HG03439 (cell line): ENCODE measurements at regions not wholly inside any gene's neighbourhood (a gene's known extent, or its start where the extent isn't known, plus 50 kb on each side); places are given as distances from the start of the nearest gene placed in this dataset.

Experiments used
- ATAC-seq: cut with Tn5 transposase; IDR thresholded peaks from one replicate; pipeline ENCODE4 v1.9.1; 2021; ENCODE audit warnings: mild to moderate bottlenecking, moderate library complexity; ENCODE audit not compliant: unreplicated experiment

- ATAC-seq = peak; percentile 78
Measured at GRCh38 chr6:166106076-166106686, 61.5 kb downstream of the TBXT start.

GRCh38 chr6:166105341-166106075 is 62.1 kb downstream of the TBXT start:
- no peak for ATAC-seq

- no peak for ATAC-seq
Measured at GRCh38 chr6:166104872-166105271, 62.8 kb downstream of the TBXT start.

GRCh38 chr6:166104107-166104506 is 63.5 kb downstream of the TBXT start:
- no peak for ATAC-seq

- ATAC-seq = no peak
Measured at GRCh38 chr6:166101819-166102419, 65.7 kb downstream of the TBXT start.

DNA sequence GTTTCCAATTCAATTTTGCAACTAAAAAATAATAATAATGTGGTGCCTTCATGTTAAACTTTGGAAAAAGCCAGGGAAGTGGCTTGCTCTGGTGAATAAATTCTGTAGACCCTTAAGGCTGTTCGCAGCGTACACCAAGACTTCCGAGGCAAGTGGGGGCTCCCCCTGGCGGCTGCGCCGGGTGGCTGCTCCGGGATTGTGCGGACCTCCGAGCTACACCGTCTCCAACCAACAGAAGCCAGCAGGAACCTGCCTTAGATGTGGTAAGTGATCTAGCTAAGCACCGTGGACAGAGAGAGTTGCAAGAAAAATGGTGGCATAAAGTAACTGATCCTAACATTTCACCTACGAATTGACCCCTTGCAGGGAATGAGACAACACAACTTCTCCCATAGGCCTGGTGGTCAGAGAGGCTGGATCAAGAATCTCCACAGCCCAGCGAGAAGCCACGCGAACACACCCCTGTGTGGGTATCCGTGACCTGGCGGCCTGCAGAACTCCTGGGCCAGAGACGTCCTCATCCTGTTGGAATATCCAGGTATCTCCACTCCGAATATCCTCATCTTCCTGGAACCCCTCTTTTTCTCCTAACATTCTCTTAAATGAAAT is 69.6 kb downstream of the TBXT start:
- no peak for ATAC-seq

- ATAC-seq = no peak
Measured at GRCh38 chr6:166087852-166088251, 79.8 kb downstream of the TBXT start.

DNA sequence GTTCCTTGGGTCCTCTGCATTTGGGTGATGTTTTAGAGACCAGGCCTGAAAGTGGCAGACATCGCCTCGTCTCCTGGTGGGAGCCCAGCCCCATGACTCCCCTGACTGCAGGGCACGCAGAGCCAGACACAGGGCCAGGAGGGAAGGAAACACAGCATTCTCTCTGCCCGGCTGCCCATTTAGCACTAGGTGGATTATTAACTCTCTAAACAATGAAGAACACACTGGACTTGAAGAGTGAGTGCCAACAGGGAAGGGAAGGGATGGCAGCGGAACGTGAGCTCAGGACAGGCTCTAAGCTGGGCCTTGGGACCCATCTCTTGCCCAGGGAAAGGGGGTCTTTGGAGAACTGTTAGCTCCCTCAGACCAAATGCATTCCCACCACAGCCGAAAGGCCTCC is 80.4 kb downstream of the TBXT start:
- ATAC-seq = no peak

GRCh38 chr6:166085500-166085899 is 82.2 kb downstream of the TBXT start:
- no peak for ATAC-seq

DNA sequence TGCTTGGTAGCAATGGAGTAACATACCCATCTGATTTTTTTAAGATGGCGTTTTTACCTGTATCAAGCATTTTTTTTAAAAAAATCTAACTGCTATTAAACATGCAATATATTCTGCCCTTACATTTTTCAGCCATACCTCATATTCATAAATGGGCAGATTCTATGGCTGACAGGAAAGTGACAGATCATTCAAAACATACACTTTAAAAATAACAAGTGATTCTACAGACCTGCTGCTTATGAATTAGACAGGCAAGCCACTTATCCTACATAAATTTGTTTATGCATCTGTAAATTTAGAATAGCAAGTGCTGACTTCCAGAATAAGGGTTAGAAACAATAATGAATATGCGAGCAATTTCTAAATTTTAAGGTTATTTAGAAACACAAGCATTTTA is 82.7 kb downstream of the TBXT start:
- ATAC-seq = no peak

GRCh38 chr6:166079841-166080240 is 87.8 kb downstream of the TBXT start:
- ATAC-seq = no peak

GRCh38 chr6:166078294-166078693 is 89.4 kb downstream of the TBXT start:
- ATAC-seq = no peak

- no peak for ATAC-seq
Measured at GRCh38 chr6:166076625-166077024, 91.0 kb downstream of the TBXT start.

DNA sequence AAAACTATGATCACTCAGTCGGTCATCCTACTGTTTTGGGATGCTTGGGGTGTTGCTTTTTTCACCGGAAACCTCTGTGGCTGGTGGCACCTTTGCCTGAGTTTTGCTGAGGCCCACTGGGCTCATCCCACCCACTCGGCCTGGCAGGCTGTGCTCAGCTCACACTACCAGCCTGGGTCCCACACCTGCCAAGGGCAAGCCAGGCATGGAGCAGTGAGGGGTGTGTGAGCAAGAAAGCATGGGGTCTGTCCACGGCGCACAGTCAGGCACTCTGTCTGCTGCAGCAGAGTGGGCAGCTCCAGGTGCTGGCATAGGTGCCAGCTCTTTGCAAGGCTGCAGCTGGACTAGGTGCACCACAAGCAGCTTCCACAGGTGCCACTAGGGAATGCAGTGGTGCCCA is 91.7 kb downstream of the TBXT start:
- ATAC-seq = no peak

DNA sequence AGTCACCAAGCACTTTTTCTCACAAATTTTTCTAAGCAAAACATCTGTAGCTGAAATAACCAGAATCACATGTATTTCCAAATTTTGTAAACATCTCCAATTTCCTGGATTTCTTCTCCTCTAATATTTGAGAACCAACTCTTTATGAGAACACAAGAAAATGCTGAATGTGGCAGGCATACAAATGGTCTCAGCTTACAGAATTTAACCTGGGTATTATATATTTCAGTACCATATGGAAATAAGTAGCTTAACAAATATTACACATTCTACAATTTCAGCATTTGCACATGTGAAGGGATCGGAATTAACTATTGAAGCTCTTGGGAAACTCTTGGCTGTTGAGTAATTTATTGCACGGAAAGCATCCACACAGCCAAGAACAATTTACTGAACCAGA is 92.5 kb downstream of the TBXT start:
- ATAC-seq = no peak

DNA sequence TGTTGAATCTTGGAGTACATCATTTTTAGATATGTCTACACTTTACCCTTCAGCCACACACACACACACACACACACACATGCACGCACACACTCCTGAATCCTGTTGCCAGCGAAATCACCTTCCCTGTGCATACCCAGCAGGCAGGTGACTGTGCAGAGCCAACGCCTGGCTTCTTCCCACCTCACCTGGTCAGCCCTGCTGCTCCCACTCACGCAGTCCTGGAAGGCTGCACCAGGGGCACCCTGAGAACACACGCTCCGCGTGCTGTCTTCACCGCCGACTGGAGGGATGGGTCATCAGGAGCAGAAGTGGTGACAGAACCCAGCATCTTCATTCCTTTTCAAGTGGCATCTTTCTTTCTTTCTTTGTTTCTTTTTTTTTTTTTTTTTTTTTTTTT is 94.6 kb downstream of the TBXT start:
- no peak for ATAC-seq

DNA sequence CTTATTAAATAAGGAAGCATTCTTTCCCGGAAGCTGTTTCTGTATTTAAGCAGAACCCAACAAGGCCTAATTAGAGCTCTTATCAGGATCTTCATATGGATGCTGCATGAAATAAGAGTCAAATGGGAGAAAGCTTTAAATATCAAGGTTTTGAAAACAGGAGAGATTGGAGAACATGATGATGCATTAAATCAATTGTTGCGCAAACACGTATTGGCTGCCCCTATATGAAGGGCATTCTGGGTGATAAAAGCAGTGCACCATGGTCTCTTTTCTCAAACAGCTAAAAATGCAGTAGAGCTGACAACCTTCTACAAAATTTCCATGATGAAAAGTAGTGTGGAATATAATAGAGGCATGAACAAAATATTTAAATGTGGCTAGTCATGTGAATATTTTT is 98.9 kb downstream of the TBXT start:
- ATAC-seq = no peak

DNA sequence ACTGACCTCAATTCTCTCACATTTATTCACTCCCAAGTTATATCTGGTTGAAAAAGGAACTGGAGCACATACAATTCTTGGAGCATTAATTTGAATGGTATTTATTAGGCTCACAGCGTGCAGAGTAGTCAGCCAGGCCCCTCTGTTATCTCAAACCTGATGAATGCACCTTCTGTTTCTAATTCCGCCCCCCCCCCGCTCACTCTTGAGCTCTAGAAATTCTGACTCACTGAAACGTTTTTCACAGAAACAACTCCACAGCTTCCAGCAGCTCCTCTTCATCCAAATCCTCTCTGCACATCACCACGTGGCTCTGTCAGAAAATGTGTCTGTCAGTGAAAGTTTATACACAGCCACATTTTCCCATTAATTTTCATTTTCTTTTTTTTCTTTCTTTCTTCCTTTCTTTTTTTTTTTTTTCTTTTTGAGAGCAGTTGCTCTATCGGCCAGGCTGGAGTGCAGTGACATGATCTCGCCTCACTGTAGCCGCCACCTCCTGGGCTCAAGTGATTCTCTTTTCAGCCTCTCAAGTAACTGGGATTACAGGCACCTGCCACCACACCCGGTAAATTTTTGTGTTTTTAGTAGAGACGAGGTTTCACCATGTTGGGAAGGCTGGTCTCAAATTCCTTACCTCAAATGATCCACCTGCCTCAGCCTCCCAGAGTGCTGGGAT is 109.4 kb downstream of the TBXT start:
- no peak for ATAC-seq

- no peak for ATAC-seq
Measured at GRCh38 chr6:166057431-166057830, 110.2 kb downstream of the TBXT start.

DNA sequence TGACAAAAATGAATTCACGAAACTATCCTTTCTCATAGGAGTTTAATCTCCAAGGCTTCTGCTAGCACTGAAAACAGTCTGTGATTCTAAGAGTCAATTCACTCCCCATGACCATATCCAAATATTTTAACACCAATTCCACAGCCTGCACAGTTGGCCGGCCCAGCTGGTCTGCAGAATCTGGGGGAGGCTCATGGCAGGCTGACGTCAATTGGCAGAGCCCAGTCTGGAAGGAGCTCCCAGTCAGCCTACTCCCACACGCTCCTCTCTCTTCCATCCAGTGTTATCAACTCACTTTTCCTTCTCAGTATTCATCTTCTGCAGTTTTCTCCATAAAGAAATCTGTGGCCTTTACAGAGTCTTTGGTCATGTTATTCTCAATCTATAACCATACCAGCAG is 111.0 kb downstream of the TBXT start:
- ATAC-seq = no peak

- ATAC-seq = no peak
Measured at GRCh38 chr6:166055801-166056200, 111.8 kb downstream of the TBXT start.
